Common myeloid progenitor, CD34-positive (primary cell): ENCODE measurements at regions not wholly inside any gene's neighbourhood (a gene's known extent, or its start where the extent isn't known, plus 50 kb on each side); places are given as distances from the start of the nearest gene placed in this dataset.

Source experiments
- CTCF ChIA-PET: fragments of 350-600 bp; sonication (Branson Sonifier 250); formaldehyde crosslinking; loops from one replicate; lab custom pipeline; 2021; ENCODE audit warnings: antibody characterized with exemption; lab: Charles Lee
- POLR2A ChIA-PET: fragments of 350-600 bp; sonication (Branson Sonifier 250); formaldehyde crosslinking; loops from one replicate; lab custom pipeline; 2021; ENCODE audit warnings: antibody characterized with exemption; lab: Charles Lee
- DNase-seq, 3 donors: peaks; one replicate each; pipeline versions ENCODE4 v3.0.0 to v3.0.0-alpha.2; 2013
- H3K27ac ChIP-seq, 2 experiments: 1 replicate in 1 of 2; 2 replicates in 1 of 2; pipeline ENCODE4 v1.7.0; 2013; ENCODE audit warnings: inconsistent platforms in 2 of 2, low read length in 2 of 2, mild to moderate bottlenecking in 2 of 2, low read depth in 1 of 2, moderate library complexity in 1 of 2; ENCODE audit not compliant: severe bottlenecking in 2 of 2, insufficient read depth in 1 of 2, poor library complexity in 1 of 2
- H3K27me3 ChIP-seq, 5 experiments: replicated peaks in 2 of 5; 1 replicate in 3 of 5; 2 replicates in 2 of 5; pipeline versions ENCODE4 v1.6.1 to v1.7.0; 2013; ENCODE audit warnings: low read length in 4 of 5, mild to moderate bottlenecking in 2 of 5, moderate library complexity in 2 of 5, inconsistent platforms in 1 of 5; ENCODE audit not compliant: insufficient read depth in 5 of 5, control insufficient read depth in 4 of 5
- H3K36me3 ChIP-seq, 4 experiments: 1 replicate in 2 of 4; 2 replicates in 2 of 4; pipeline versions ENCODE4 v1.6.1 to v1.7.0; 2013; ENCODE audit warnings: low read length in 3 of 4, control low read depth in 1 of 4, mild to moderate bottlenecking in 1 of 4; ENCODE audit not compliant: control insufficient read depth in 4 of 4, insufficient read depth in 4 of 4
- H3K4me1 ChIP-seq, 4 experiments: 1 replicate in 3 of 4; 2 replicates in 1 of 4; pipeline versions ENCODE4 v1.6.1 to v1.7.1; 2013; ENCODE audit warnings: low read length in 3 of 4, mild to moderate bottlenecking in 3 of 4, control low read depth in 1 of 4, inconsistent platforms in 1 of 4, moderate library complexity in 1 of 4; ENCODE audit not compliant: control insufficient read depth in 4 of 4, insufficient read depth in 4 of 4; ENCODE audit errors: control extremely low read depth in 1 of 4
- H3K4me3 ChIP-seq, 7 experiments: 1 replicate in 4 of 7; 2 replicates in 3 of 7; pipeline versions ENCODE4 v1.5.1 to v1.7.0; 2013; ENCODE audit warnings: mild to moderate bottlenecking in 7 of 7, low read length in 6 of 7, moderate library complexity in 6 of 7, inconsistent platforms in 2 of 7, low read depth in 2 of 7, control low read depth in 1 of 7; ENCODE audit not compliant: insufficient read depth in 4 of 7, control insufficient read depth in 1 of 7; ENCODE audit errors: extremely low read depth in 1 of 7
- H3K9me3 ChIP-seq, 5 experiments: 1 replicate in 4 of 5; 2 replicates in 1 of 5; pipeline versions ENCODE4 v1.6.1 to v1.7.1; 2013; ENCODE audit warnings: low read length in 4 of 5, mild to moderate bottlenecking in 2 of 5, inconsistent platforms in 1 of 5, low read depth in 1 of 5, moderate library complexity in 1 of 5; ENCODE audit not compliant: control insufficient read depth in 4 of 5, insufficient read depth in 2 of 5; ENCODE audit errors: control extremely low read depth in 1 of 5
- WGBS: methylation state at CpG from one replicate; pipeline ENCODE4 v1.1.5; 2013; ENCODE audit not compliant: insufficient coverage; 5-methylcytosine and 5-hydroxymethylcytosine counted together

- Histone ChIP-seq H3K9me3 (no peaks in the 10 kb centered on the region), H3K27ac (no peak overlapping the region), H3K27me3 (no peaks in the 10 kb centered on the region), H3K4me3 (no peak overlapping the region), H3K4me1 (no peaks in the 10 kb centered on the region), H3K36me3 (no peaks in the 10 kb centered on the region)
- ChIA-PET POLR2A (no interaction called here), CTCF (no interaction called here)
- WGBS = 67% methylated on average over 1 of the region's 2 CpGs
- DNase-seq = no peak
Observed at GRCh38 chr18:6628187-6628586, 101.3 kb upstream of the ARHGAP28 start.

GRCh38 chr18:6629635-6630140 lies 99.8 kb upstream of the ARHGAP28 start:
- H3K9me3 ChIP-seq = no peaks in the 10 kb centered on the region
- 91% methylated on average over 3 of the region's 5 CpGs for WGBS
- no peak overlapping the region for H3K27ac ChIP-seq
- H3K4me3 ChIP-seq = no peak overlapping the region
- DNase-seq = no peak
- CTCF ChIA-PET = no interaction called here
- no peaks in the 10 kb centered on the region for H3K27me3 ChIP-seq
- H3K4me1 ChIP-seq = no peaks in the 10 kb centered on the region
- H3K36me3 ChIP-seq = no peaks in the 10 kb centered on the region
- POLR2A ChIA-PET = no interaction called here

- H3K36me3 ChIP-seq = no peaks in the 10 kb centered on the region
- no peaks in the 10 kb centered on the region for H3K4me1 ChIP-seq
- no peaks in the 10 kb centered on the region for H3K27me3 ChIP-seq
- 42% methylated on average over 3 of the region's 3 CpGs for WGBS
- H3K9me3 ChIP-seq = no peaks in the 10 kb centered on the region
- H3K27ac ChIP-seq = no peak overlapping the region
- CTCF ChIA-PET = no interaction called here
- no peak for DNase-seq
- POLR2A ChIA-PET = no interaction called here
- H3K4me3 ChIP-seq = no peak overlapping the region
Observed at GRCh38 chr18:6633310-6633709, 96.2 kb upstream of the ARHGAP28 start.

GRCh38 chr18:6636091-6636490 lies 93.4 kb upstream of the ARHGAP28 start:
- CTCF ChIA-PET = no interaction called here

GRCh38 chr18:6638447-6638846 lies 91.1 kb upstream of the ARHGAP28 start:
- ChIA-PET POLR2A (no interaction called here), CTCF (interaction anchor here (0.6 kb wide), 1 partner anchor 78 kb away, joined by 3 read pairs; no protein-coding TSS in a partner anchor)
- no peak overlapping the region for H3K4me3 ChIP-seq
- H3K4me1 ChIP-seq = no peaks in the 10 kb centered on the region
- no peak for DNase-seq
- H3K27me3 ChIP-seq = no peaks in the 10 kb centered on the region
- H3K36me3 ChIP-seq = no peaks in the 10 kb centered on the region
- WGBS = 100% methylated on average over 3 of the region's 5 CpGs
- H3K27ac ChIP-seq = no peak overlapping the region
- no peaks in the 10 kb centered on the region for H3K9me3 ChIP-seq

More at GRCh38 chr18:6636091-6636490, 93.4 kb upstream of the ARHGAP28 start:
- POLR2A ChIA-PET = no interaction called here
- Histone ChIP-seq H3K4me1 (no peaks in the 10 kb centered on the region), H3K36me3 (no peaks in the 10 kb centered on the region), H3K9me3 (no peaks in the 10 kb centered on the region), H3K27ac (no peak overlapping the region), H3K4me3 (no peak overlapping the region), H3K27me3 (no peaks in the 10 kb centered on the region)
- DNase-seq = no peak
- no CpG with 5 or more reads among the region's 1 CpG for WGBS

GRCh38 chr18:6639305-6639704 lies 90.2 kb upstream of the ARHGAP28 start:
- peaks cover 0 to 3% (median 0%) of the 10 kb centered on the region in 5 experiments for H3K9me3 ChIP-seq
- H3K27ac ChIP-seq = no peak overlapping the region
- no peak for DNase-seq
- H3K36me3 ChIP-seq = no peaks in the 10 kb centered on the region
- 96% methylated on average over 3 of the region's 4 CpGs for WGBS
- no peaks in the 10 kb centered on the region for H3K27me3 ChIP-seq
- H3K4me3 ChIP-seq = no peak overlapping the region
- CTCF ChIA-PET = no interaction called here
- POLR2A ChIA-PET = no interaction called here
- no peaks in the 10 kb centered on the region for H3K4me1 ChIP-seq

GRCh38 chr18:6644836-6645627 lies 84.5 kb upstream of the ARHGAP28 start:
- H3K4me3 ChIP-seq = no peak overlapping the region
- no peaks in the 10 kb centered on the region for H3K4me1 ChIP-seq
- H3K36me3 ChIP-seq = no peaks in the 10 kb centered on the region
- H3K27ac ChIP-seq = no peak overlapping the region
- 48% methylated on average over 3 of the region's 10 CpGs for WGBS
- DNase-seq = no peak
- peaks cover 0 to 3% (median 0%) of the 10 kb centered on the region in 5 experiments for H3K9me3 ChIP-seq
- H3K27me3 ChIP-seq = peaks cover 0 to 6% (median 0%) of the 10 kb centered on the region in 5 experiments
- ChIA-PET CTCF (no interaction called here), POLR2A (no interaction called here)
